Rectal smooth muscle tissue (tissue), 1 donor: ENCODE measurements at regions not wholly inside any gene's neighbourhood (a gene's known extent, or its start where the extent isn't known, plus 50 kb on each side); places are given as distances from the start of the nearest gene placed in this dataset.

ENCODE experiments used
- H3K27ac ChIP-seq: one replicate; pipeline ENCODE4 v1.7.0; 2013; ENCODE audit warnings: low read depth, low read length, inconsistent platforms
- H3K27me3 ChIP-seq: one replicate; pipeline ENCODE4 v1.7.0; 2013; ENCODE audit warnings: low read length; ENCODE audit not compliant: control insufficient read depth, insufficient read depth
- H3K36me3 ChIP-seq: one replicate; pipeline ENCODE4 v1.7.0; 2013; ENCODE audit warnings: low read length; ENCODE audit not compliant: control insufficient read depth, insufficient read depth
- H3K4me1 ChIP-seq: one replicate; pipeline ENCODE4 v1.7.0; 2013; ENCODE audit warnings: low read length; ENCODE audit not compliant: control insufficient read depth, insufficient read depth
- H3K4me3 ChIP-seq: one replicate; pipeline ENCODE4 v1.7.0; 2013; ENCODE audit warnings: low read length
- H3K9ac ChIP-seq: one replicate; pipeline ENCODE4 v1.7.0; 2013; ENCODE audit warnings: low read length

- Histone ChIP-seq H3K4me3 (no peak overlapping the region), H3K36me3 (no peaks in the 10 kb centered on the region), H3K9ac (no peak overlapping the region), H3K27ac (no peak overlapping the region), H3K4me1 (no peaks in the 10 kb centered on the region), H3K27me3 (no peaks in the 10 kb centered on the region)
These were observed 383.1 kb upstream of the LCORL start for GRCh38 chr4:18404642-18405041.

DNA sequence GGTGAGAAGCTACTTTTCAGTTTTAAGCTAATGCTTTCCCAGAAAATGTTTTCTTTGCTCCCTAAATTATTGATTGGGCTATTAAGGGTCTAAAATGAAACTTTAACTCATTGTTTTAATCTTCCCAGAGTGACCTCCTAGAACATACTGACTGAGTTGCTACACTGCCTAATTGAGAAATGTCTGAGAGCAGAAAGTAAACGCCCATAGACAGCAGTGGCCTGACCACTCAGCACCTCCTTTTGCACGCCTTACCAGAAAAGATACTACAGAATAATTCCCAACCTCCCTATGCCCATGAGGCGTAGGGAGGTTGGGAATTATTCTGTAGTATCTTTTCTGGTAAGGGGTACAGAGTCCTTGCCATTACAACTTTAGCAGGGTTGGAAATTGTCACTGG is 381.8 kb upstream of the LCORL start:
- Histone ChIP-seq H3K4me3 (no peak overlapping the region), H3K9ac (no peak overlapping the region), H3K4me1 (no peaks in the 10 kb centered on the region), H3K36me3 (no peaks in the 10 kb centered on the region), H3K27ac (no peak overlapping the region), H3K27me3 (no peaks in the 10 kb centered on the region)

GRCh38 chr4:18401868-18402267 is 380.3 kb upstream of the LCORL start:
- Histone ChIP-seq H3K27ac (no peak overlapping the region), H3K27me3 (no peaks in the 10 kb centered on the region), H3K36me3 (no peaks in the 10 kb centered on the region), H3K4me3 (no peak overlapping the region), H3K9ac (no peak overlapping the region), H3K4me1 (no peaks in the 10 kb centered on the region)

GRCh38 chr4:18401425-18401824 is 379.9 kb upstream of the LCORL start:
- H3K36me3 ChIP-seq: no peaks in the 10 kb centered on the region
- H3K4me3 ChIP-seq: no peak overlapping the region
- H3K9ac ChIP-seq: no peak overlapping the region
- H3K27ac ChIP-seq: no peak overlapping the region
- no peaks in the 10 kb centered on the region for H3K27me3 ChIP-seq
- no peaks in the 10 kb centered on the region for H3K4me1 ChIP-seq

GRCh38 chr4:18398661-18399060 is 377.1 kb upstream of the LCORL start:
- Histone ChIP-seq H3K4me1 (no peaks in the 10 kb centered on the region), H3K27me3 (no peaks in the 10 kb centered on the region), H3K9ac (no peak overlapping the region), H3K27ac (no peak overlapping the region), H3K36me3 (no peaks in the 10 kb centered on the region), H3K4me3 (no peak overlapping the region)

DNA sequence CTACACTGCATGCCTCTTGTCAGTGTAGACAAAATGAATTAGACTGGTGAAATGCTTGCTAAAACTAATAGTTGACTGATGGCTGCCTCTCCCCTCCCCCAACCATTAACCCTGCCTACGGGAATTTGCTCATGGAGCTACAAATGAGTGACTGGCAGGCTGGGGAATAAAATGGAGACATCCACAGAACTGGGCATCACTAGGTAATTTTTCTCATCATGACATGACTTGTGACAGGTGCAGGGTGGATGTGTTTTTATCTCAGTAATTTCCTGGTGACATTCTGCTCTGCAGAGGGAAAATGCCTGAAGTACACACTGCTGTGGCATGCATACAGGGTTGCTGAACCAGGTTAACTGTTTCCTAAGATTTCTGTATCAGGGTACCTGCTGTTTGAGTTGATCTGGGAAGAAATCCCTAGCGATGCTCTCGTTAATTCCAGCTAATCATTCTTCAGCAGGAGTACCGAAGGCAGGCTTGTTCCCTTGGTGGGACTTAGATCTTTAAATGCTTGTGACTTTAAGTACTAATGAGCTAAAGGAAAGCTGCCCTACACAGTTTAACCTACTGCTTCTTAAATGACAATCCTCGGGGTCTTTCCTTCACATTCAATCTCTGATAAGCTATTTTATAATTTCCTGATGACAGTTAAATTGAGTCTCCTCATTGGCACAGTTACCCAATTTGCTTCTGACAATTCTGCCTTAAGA is 376.3 kb upstream of the LCORL start:
- Histone ChIP-seq H3K27me3 (no peaks in the 10 kb centered on the region), H3K4me1 (no peaks in the 10 kb centered on the region), H3K36me3 (no peaks in the 10 kb centered on the region), H3K27ac (no peak overlapping the region), H3K9ac (no peak overlapping the region), H3K4me3 (no peak overlapping the region)

DNA sequence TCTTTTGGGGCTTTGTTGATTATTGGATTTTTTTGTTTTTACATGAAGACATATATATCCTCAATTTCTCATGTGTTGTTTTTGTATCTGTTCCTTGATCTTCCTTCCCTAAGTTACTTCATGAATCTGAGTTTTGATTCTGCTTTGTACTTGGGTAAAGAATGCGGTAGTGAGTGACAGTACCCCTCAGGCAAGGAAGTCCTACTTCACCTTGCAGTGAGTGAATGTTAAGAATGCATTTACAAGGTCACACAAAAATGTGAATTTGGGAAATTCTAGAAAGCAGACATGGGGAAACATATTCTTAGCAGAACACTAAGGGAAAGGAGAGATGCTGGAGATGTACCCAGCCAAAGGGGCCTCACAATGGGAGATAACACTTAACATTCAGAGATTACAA is 373.1 kb upstream of the LCORL start:
- Histone ChIP-seq H3K4me3 (no peak overlapping the region), H3K27me3 (no peaks in the 10 kb centered on the region), H3K4me1 (no peaks in the 10 kb centered on the region)

DNA sequence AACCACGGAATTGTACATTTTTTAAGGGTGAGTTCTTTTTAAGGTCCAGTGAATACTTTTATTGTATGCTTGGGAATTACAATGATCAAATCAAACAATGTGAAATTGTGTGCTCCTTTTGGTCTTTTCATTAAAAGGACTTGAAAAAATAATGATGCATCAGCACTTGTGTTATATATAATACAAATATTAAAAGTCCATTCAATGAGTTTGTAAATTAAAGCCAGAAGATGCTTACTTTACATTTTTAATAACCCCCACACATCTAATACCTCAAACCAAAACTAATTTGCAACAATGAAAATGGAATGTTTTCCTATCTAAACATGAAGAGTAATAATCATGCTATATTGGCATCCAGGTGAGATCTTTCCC is 369.8 kb upstream of the LCORL start:
- Histone ChIP-seq H3K4me1 (no peaks in the 10 kb centered on the region), H3K4me3 (no peak overlapping the region), H3K9ac (no peak overlapping the region), H3K36me3 (no peaks in the 10 kb centered on the region), H3K27ac (no peak overlapping the region), H3K27me3 (no peaks in the 10 kb centered on the region)

More for the DNA sequence above, 373.1 kb upstream of the LCORL start:
- H3K27ac ChIP-seq: no peak overlapping the region
- no peak overlapping the region for H3K9ac ChIP-seq
- no peaks in the 10 kb centered on the region for H3K36me3 ChIP-seq

DNA sequence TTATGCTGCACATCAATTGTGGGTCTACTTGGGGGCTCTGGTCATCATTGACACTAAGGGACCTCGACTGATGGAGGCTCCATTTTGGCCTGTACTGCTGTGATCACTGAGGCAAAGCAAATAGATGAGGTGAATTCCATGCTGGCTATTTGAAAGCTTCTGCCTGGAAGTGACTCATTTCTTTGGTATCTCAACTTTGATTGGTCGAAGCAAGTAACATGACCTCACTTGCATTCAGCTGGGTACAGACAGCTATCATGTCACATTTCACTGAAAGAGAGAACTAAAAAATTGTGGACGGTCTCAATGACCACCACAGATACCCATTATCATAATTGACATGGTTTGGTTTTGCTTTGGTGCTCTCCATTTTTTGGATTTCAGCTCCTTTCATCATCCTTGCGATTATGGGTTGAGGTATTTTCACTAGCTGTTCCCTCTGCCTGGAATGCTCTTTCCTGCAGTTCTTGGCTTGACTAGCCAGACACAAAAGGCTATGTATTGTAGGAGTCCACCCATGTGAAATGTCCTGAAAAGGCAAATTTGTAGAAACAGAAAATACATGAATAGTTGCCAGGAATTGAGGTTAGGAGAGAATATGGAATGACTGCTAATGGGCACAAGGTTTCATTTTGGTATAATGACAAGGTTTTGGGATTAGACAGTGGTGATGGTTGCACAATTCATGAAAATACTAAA is 369.2 kb upstream of the LCORL start:
- H3K27me3 ChIP-seq: no peaks in the 10 kb centered on the region
- no peak overlapping the region for H3K4me3 ChIP-seq
- H3K4me1 ChIP-seq: no peaks in the 10 kb centered on the region
- no peak overlapping the region for H3K27ac ChIP-seq
- H3K36me3 ChIP-seq: no peaks in the 10 kb centered on the region
- no peak overlapping the region for H3K9ac ChIP-seq

DNA sequence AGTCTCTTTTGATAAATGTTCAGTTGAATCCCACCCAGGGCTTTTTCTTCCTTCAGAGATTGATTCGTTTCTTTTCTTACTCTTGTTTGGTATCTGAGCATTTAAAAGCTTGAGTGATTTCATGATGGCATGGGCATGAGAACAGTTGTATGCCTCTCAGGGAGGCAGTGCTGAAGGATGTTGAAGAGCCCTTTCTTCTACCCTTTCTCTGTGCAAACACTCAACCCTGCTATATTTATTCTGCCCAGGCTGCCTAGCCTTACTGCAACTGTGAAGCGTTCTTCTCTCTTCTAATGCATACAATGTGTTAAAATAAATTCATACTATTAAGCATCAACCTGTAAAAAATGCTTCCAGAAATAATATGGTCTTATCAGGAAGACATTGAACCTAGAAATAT is 367.6 kb upstream of the LCORL start:
- Histone ChIP-seq H3K27ac (no peak overlapping the region), H3K4me1 (no peaks in the 10 kb centered on the region), H3K27me3 (no peaks in the 10 kb centered on the region), H3K4me3 (no peak overlapping the region), H3K36me3 (no peaks in the 10 kb centered on the region), H3K9ac (no peak overlapping the region)

- H3K27ac ChIP-seq: no peak overlapping the region
- H3K9ac ChIP-seq: no peak overlapping the region
- no peaks in the 10 kb centered on the region for H3K4me1 ChIP-seq
- no peaks in the 10 kb centered on the region for H3K36me3 ChIP-seq
- H3K4me3 ChIP-seq: no peak overlapping the region
- H3K27me3 ChIP-seq: no peaks in the 10 kb centered on the region
These were observed 366.5 kb upstream of the LCORL start for GRCh38 chr4:18388039-18388438.

DNA sequence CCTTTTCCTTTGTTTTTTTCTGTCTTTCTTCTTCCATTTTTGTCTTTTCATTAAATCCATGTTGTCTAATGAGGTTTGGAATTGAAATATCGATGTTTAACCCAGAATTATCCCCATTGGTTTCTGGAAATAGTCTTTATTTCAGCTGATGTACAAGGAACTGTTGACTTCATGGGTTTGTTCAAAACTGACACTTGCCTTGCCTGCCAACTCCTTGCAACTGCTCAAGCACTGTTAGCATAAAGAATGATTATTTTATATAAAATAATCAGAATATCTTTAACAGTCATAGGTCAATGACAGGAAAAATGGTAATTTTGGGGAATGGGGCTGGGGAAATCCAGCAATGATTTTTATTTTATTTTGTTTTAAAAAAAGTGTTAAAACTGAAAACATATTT is 359.6 kb upstream of the LCORL start:
- H3K4me3 ChIP-seq: no peak overlapping the region
- H3K27me3 ChIP-seq: no peaks in the 10 kb centered on the region
- no peak overlapping the region for H3K9ac ChIP-seq
- no peaks in the 10 kb centered on the region for H3K36me3 ChIP-seq
- no peaks in the 10 kb centered on the region for H3K4me1 ChIP-seq
- no peak overlapping the region for H3K27ac ChIP-seq

DNA sequence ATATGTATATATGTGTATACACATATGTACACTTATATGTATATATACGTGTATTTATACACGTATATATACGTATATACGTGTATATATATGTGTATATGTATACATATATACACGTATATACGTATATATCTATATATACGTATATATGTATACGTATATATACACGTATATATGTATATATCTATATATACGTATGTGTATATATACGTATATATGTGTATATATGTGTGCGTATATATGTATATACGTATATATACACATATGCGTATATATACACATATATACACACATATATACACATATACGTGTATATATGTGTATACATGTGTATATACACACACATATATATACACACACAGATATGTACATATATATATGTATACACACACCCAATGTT is 348.0 kb upstream of the LCORL start:
- H3K4me3 ChIP-seq: no peak overlapping the region
- no peaks in the 10 kb centered on the region for H3K27me3 ChIP-seq
- H3K36me3 ChIP-seq: no peaks in the 10 kb centered on the region
- no peak overlapping the region for H3K27ac ChIP-seq
- no peaks in the 10 kb centered on the region for H3K4me1 ChIP-seq
- no peak overlapping the region for H3K9ac ChIP-seq
